ENCODE measurements at regions not wholly inside any gene's neighbourhood (a gene's known extent, or its start where the extent isn't known, plus 50 kb on each side); places are given as distances from the start of the nearest gene placed in this dataset.

DNA sequence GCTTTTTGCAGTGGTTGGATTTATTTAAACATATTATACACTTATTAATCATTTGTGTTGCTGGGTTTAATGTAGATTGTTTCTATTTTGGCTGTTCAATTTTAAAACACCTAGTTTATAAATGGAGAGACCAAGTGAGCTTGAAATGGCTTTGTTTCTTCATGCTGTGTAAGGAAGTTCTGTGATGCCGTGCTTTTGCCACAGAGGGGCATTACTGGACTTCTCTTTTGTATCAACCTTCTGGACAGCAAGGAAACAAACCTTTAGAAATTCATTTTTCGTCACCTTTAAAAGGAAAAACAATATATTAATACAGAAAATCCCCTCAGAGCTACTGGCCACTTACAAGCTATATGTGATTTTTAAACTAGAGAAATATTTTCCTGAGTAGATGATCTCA, 81.9 kb downstream of the DMRTA1 start:
- Mint-ChIP-seq H3K4me1 (ENCODE audit: unreplicated experiment) (no peaks in the 10 kb centered on the region), H3K27me3 (ENCODE audit: unreplicated experiment) (no peaks in the 10 kb centered on the region), H3K4me3 (ENCODE audit: unreplicated experiment) (no peak overlapping the region), H3K9me3 (ENCODE audit: unreplicated experiment) (no peaks in the 10 kb centered on the region), H3K27ac (ENCODE audit: unreplicated experiment) (no peak overlapping the region), H3K36me3 (ENCODE audit: low read depth, unreplicated experiment) (no peaks in the 10 kb centered on the region)
- no peak for DNase-seq (ENCODE audit: low spot score)
- TF ChIP-seq, protein P1, sequence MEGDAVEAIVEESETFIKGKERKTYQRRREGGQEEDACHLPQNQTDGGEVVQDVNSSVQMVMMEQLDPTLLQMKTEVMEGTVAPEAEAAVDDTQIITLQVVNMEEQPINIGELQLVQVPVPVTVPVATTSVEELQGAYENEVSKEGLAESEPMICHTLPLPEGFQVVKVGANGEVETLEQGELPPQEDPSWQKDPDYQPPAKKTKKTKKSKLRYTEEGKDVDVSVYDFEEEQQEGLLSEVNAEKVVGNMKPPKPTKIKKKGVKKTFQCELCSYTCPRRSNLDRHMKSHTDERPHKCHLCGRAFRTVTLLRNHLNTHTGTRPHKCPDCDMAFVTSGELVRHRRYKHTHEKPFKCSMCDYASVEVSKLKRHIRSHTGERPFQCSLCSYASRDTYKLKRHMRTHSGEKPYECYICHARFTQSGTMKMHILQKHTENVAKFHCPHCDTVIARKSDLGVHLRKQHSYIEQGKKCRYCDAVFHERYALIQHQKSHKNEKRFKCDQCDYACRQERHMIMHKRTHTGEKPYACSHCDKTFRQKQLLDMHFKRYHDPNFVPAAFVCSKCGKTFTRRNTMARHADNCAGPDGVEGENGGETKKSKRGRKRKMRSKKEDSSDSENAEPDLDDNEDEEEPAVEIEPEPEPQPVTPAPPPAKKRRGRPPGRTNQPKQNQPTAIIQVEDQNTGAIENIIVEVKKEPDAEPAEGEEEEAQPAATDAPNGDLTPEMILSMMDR (IDR thresholded peaks at IDR 0.05; ENCODE audit: unreplicated experiment) = no peak

DNA sequence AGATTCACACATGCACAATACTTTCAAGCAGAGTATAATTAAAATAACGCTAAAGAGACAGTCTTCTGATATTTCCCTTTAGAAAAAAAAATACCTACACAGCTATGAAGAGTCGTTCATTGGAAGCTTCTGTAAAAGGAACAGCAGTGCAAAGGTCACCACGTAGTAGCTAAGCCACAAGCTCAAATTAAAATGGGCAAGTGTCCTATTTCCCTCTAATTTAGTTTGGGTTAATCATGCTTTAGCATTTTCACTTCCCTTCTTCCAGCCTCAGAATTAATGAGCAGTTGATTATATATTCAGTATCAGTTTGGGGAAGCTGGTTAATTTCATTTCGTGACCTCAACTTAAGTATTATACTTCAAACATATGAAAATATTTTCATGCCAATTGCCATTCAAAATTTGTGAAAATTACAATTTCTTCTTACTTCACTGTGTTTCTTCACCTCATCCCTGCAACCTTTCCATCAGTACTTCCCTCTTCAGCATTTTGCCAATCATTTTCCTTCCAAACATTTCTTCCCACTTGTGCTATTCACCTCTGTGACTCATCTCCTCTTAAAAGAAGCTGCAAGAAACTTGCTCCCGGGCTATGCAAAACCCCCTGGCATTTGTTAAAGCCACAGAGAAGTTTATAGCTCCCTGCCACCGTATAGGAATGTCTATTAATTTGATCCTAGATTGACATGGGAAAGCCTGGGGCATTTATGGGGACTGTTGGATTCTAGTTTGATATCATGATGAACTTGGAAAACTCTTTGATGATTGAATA, 83.0 kb downstream of the DMRTA1 start:
- no peak for DNase-seq (ENCODE audit: low spot score)
- H3K27ac Mint-ChIP-seq (ENCODE audit: unreplicated experiment) = no peak overlapping the region
- no peak overlapping the region for H3K4me3 Mint-ChIP-seq (ENCODE audit: unreplicated experiment)
- H3K27me3 Mint-ChIP-seq (ENCODE audit: unreplicated experiment) = no peaks in the 10 kb centered on the region
- H3K36me3 Mint-ChIP-seq (ENCODE audit: low read depth, unreplicated experiment) = no peaks in the 10 kb centered on the region
- TF ChIP-seq, protein P1 (IDR thresholded peaks at IDR 0.05; ENCODE audit: unreplicated experiment) = no peak
- no peaks in the 10 kb centered on the region for H3K9me3 Mint-ChIP-seq (ENCODE audit: unreplicated experiment)
- H3K4me1 Mint-ChIP-seq (ENCODE audit: unreplicated experiment) = no peaks in the 10 kb centered on the region

- Mint-ChIP-seq H3K4me1 (ENCODE audit: unreplicated experiment) (no peaks in the 10 kb centered on the region), H3K4me3 (ENCODE audit: unreplicated experiment) (no peak overlapping the region), H3K36me3 (ENCODE audit: low read depth, unreplicated experiment) (no peaks in the 10 kb centered on the region), H3K27me3 (ENCODE audit: unreplicated experiment) (no peaks in the 10 kb centered on the region), H3K27ac (ENCODE audit: unreplicated experiment) (no peak overlapping the region), H3K9me3 (ENCODE audit: unreplicated experiment) (no peaks in the 10 kb centered on the region)
- DNase-seq (ENCODE audit: low spot score) = no peak
- TF ChIP-seq, protein P1 (IDR thresholded peaks at IDR 0.05; ENCODE audit: unreplicated experiment) = no peak
Observed at GRCh38 chr9:22535780-22536179, 89.2 kb downstream of the DMRTA1 start.

DNA sequence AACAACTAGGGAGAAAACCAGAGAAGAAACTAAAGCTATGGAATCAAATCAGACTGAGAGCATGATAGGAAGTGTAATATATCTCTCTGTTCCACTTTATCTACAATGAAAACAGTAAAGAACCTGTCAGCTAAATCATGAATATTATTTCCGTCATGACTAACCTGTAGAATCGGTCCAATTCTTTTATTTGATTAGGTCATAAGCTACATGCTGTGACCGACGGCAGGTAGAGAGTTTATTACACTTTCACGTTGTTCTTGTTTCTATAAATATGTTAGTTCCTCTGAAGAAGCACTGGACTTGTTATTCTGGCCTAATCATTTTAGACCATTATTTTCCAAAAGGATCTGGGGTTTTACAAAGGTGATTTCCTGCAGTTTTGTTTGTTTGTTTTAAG, 91.1 kb downstream of the DMRTA1 start:
- DNase-seq (ENCODE audit: low spot score) = no peak
- TF ChIP-seq, protein P1 (IDR thresholded peaks at IDR 0.05; ENCODE audit: unreplicated experiment) = no peak
- Mint-ChIP-seq H3K27me3 (ENCODE audit: unreplicated experiment) (no peaks in the 10 kb centered on the region), H3K27ac (ENCODE audit: unreplicated experiment) (no peak overlapping the region), H3K36me3 (ENCODE audit: low read depth, unreplicated experiment) (no peaks in the 10 kb centered on the region), H3K9me3 (ENCODE audit: unreplicated experiment) (no peaks in the 10 kb centered on the region), H3K4me3 (ENCODE audit: unreplicated experiment) (no peak overlapping the region), H3K4me1 (ENCODE audit: unreplicated experiment) (no peaks in the 10 kb centered on the region)

DNA sequence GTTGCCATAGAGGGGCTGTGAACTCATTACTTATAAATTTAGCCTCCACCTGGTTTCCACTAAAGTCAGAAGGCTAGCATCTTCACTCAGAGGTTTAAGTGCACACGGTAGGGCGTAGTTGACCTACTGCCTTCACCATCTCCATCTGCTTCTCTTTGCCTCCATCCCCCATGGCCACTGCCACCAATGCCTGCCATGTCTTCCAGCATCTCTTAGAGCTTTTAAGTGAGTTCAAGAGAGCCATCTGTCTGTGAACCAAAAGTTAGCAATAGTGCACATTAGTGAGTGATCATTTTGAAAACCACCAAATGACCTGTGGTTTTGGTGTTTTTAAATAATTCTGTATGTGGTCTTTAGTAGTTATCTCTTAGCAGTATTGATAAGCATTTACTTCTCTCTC, 102.0 kb downstream of the DMRTA1 start:
- H3K4me1 Mint-ChIP-seq (ENCODE audit: unreplicated experiment) = no peaks in the 10 kb centered on the region
- no peak overlapping the region for H3K27ac Mint-ChIP-seq (ENCODE audit: unreplicated experiment)
- no peaks in the 10 kb centered on the region for H3K36me3 Mint-ChIP-seq (ENCODE audit: low read depth, unreplicated experiment)
- no peaks in the 10 kb centered on the region for H3K9me3 Mint-ChIP-seq (ENCODE audit: unreplicated experiment)
- DNase-seq (ENCODE audit: low spot score) = no peak
- H3K27me3 Mint-ChIP-seq (ENCODE audit: unreplicated experiment) = no peaks in the 10 kb centered on the region
- TF ChIP-seq, protein P1 (IDR thresholded peaks at IDR 0.05; ENCODE audit: unreplicated experiment) = no peak
- H3K4me3 Mint-ChIP-seq (ENCODE audit: unreplicated experiment) = no peak overlapping the region

Measured in endothelial cell (in vitro differentiated cells).